ENCODE measurements at regions not wholly inside any gene's neighbourhood (a gene's known extent, or its start where the extent isn't known, plus 50 kb on each side); places are given as distances from the start of the nearest gene placed in this dataset.

- no peak for TF ChIP-seq EZH2 (IDR thresholded peaks at IDR 0.05; ENCODE audit: low read length)
- TF ChIP-seq CTCF (optimal IDR thresholded peaks at IDR 0.05 in 1 of 3, IDR thresholded peaks at IDR 0.05 in 1 of 3, conservative IDR thresholded peaks at IDR 0.05 in 1 of 3; ENCODE audit: extremely low read depth in 1 of 3, insufficient read depth in 2 of 3, low read length in 3 of 3) = no peak
These were observed 243.5 kb upstream of the NOVA1 start for GRCh38 chr14:26841326-26841725.

Measured in keratinocyte (primary cell).